Fibroblast of lung (primary cell): ENCODE measurements at regions not wholly inside any gene's neighbourhood (a gene's known extent, or its start where the extent isn't known, plus 50 kb on each side); places are given as distances from the start of the nearest gene placed in this dataset.

Experiments used
- EZH2 ChIP-seq: IDR thresholded peaks from 2 replicates; pipeline ENCODE4 v1.5.1; 2012; ENCODE audit warnings: low read length, control low read depth, mild to moderate bottlenecking; ENCODE audit errors: missing control alignments
- TF ChIP-seq, protein P1 (sequence below), 2 donors: IDR thresholded peaks in 1 of 2; conservative IDR thresholded peaks in 1 of 2; 1 replicate in 1 of 2; 2 replicates in 1 of 2; pipeline ENCODE4 v1.5.1; 2011 to 2012; ENCODE audit warnings: low read length in 2 of 2, control low read depth in 1 of 2, inconsistent platforms in 1 of 2, low read depth in 1 of 2, mild to moderate bottlenecking in 1 of 2

DNA sequence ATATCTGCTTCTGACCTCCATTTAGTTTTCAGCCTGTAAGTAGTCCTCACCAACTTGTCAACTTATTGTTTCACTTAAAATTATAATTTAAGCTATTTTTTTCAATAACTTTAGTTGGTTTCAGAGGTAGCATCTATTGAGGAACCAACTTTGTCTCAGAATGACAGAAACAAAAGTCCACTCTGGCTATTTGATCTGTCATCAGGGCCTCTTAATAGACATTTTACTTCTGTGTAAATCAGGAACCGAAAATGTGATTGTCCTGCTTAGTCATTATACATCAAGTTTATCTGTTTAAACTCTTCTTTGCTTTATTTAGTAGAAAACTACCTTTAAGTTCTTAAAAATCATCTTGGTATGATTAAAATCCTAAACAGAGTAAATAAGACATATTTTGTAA is 820.8 kb upstream of the EDIL3 start:
- TF ChIP-seq, protein P1, sequence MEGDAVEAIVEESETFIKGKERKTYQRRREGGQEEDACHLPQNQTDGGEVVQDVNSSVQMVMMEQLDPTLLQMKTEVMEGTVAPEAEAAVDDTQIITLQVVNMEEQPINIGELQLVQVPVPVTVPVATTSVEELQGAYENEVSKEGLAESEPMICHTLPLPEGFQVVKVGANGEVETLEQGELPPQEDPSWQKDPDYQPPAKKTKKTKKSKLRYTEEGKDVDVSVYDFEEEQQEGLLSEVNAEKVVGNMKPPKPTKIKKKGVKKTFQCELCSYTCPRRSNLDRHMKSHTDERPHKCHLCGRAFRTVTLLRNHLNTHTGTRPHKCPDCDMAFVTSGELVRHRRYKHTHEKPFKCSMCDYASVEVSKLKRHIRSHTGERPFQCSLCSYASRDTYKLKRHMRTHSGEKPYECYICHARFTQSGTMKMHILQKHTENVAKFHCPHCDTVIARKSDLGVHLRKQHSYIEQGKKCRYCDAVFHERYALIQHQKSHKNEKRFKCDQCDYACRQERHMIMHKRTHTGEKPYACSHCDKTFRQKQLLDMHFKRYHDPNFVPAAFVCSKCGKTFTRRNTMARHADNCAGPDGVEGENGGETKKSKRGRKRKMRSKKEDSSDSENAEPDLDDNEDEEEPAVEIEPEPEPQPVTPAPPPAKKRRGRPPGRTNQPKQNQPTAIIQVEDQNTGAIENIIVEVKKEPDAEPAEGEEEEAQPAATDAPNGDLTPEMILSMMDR (conservative IDR thresholded peaks at IDR 0.05 in 1 of 2, IDR thresholded peaks at IDR 0.05 in 1 of 2; ENCODE audit: low read depth in 1 of 2, low read length in 2 of 2): no peak
- no peak for TF ChIP-seq EZH2
